Fibroblast of skin of left quadriceps (primary cell): ENCODE measurements at regions not wholly inside any gene's neighbourhood (a gene's known extent, or its start where the extent isn't known, plus 50 kb on each side); places are given as distances from the start of the nearest gene placed in this dataset.
"Not testable (repeated sequence)": the region's sequence is repeated elsewhere in the genome, so short reads cannot be mapped to it uniquely, and the experiment has no call there.

Source experiments
- DNase-seq, 2 experiments: peaks; one replicate each; pipeline ENCODE4 v3.0.0-alpha.2; 2013; ENCODE audit warnings: low read depth in 2 of 2

- DNase-seq: no peak
Measured at GRCh38 chr6:863831-864230, 170.9 kb upstream of the EXOC2 start.

GRCh38 chr6:863127-863526 is 170.2 kb upstream of the EXOC2 start:
- DNase-seq: not testable (repeated sequence)

GRCh38 chr6:859936-860335 is 167.0 kb upstream of the EXOC2 start:
- DNase-seq: no peak

DNA sequence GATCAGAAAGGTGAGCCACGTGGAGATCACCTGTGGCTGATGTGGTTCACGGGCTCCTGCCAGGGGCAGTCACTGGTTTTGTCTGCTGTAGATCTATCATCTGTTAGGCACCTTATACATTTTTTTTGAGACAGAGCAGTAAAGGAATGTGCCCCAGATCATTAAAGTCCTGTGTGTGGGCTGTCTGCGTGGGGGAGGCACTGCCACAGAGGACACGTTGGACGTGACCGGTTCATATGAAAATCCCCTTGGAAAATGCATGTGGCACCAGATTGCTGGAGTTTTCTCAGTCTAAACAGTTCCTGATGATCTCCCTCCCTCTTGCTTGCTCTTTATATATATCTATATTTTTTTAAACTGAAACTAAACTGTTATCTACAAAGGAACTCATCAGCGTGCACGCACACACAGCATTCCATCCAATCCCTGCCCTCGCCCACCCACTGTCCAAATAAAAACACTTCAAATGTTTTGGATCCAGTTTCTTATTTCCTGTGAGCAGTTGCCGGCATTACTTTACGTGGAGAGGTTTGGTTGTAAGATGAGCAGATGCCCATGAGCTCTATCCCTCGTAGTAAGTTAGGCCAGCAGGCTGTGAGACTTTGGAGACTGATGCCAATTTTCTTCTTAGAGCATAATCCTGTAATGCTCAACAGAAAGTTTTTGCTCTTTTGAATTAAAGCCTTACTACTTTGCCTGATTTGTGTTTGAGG is 161.6 kb upstream of the EXOC2 start:
- DNase-seq: no peak

GRCh38 chr6:852216-852615 is 159.3 kb upstream of the EXOC2 start:
- not testable (repeated sequence) for DNase-seq

DNA sequence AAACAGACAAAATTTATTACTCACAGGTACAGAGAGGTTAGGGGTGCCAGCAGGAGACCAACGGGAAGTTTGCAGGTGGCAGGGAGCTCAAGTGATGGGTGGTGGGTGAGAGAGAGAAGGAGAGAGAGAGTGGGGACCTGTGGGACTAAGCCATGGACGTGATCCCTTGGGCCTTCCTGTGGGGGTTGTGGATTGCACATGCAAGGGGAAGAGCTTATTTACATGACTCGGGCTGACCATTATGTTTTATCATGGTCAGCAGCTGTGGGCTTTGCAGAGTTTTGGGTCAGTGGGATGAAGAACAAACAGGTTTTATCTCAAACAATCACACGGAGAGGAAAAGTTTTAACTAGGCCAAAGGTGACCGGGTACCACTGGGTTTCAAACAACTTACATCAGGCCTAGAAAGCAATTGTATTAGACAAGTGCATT is 156.2 kb upstream of the EXOC2 start:
- DNase-seq: no peak

DNA sequence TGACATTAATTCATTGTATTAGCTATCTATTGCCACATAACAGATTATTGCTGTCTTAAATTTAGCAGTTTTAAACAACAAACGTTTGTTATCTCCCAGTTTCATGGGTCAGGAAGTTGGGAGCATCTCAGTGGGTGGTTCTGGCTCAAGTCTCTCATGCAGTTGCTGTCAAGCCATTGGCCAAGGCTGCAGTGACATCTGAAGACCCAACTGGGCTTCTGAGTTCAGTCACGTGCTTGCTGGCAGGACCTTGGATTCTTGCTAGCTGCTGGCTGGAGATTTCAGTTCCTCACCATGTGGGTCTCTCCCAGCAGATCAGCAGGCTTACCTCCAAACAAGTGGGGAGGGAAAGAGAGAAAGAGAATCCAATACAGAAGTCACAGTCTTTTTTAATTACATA is 152.6 kb upstream of the EXOC2 start:
- DNase-seq: no peak

DNA sequence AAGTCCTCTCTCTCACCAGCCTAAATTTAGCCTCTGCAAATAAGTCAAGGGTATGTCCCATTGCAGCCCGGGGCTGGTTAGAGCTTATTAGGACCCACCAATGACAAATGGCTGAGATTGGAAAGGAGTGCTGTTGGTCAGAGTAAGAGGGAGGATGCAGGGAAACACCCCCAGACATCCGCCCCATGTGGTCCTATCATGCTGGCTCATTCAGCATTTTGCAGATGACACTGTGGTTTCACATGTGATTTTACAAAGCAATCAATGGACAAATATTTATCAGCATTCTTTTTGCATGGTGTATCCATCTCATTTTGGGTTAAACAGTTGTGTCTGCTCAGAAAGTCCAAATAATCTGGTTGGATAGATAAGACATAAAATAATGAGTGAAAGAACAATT is 152.2 kb upstream of the EXOC2 start:
- DNase-seq: no peak

- no peak for DNase-seq
Measured at GRCh38 chr6:842141-842540, 149.2 kb upstream of the EXOC2 start.

DNA sequence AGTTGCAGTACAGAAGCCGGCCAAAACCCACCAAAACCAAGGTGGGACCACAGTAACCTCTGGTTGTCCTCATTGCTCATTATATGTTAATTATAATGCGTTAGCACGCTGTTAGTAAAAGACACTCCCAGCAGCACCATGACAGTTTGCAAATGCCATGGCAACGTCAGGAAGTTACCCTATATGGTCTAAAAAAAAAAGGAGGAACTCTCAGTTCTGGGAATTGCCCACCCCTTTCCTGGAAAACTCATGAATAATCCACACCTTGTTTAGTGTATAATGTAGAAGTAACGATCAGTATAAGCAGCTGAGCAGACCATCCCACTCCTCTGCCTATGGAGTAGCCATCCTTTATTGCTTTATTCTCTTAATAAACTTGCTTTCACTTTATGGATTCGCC is 148.6 kb upstream of the EXOC2 start:
- no peak for DNase-seq

GRCh38 chr6:839201-839600 is 146.3 kb upstream of the EXOC2 start:
- no peak for DNase-seq

- DNase-seq: no peak
Measured at GRCh38 chr6:837380-837779, 144.4 kb upstream of the EXOC2 start.

DNA sequence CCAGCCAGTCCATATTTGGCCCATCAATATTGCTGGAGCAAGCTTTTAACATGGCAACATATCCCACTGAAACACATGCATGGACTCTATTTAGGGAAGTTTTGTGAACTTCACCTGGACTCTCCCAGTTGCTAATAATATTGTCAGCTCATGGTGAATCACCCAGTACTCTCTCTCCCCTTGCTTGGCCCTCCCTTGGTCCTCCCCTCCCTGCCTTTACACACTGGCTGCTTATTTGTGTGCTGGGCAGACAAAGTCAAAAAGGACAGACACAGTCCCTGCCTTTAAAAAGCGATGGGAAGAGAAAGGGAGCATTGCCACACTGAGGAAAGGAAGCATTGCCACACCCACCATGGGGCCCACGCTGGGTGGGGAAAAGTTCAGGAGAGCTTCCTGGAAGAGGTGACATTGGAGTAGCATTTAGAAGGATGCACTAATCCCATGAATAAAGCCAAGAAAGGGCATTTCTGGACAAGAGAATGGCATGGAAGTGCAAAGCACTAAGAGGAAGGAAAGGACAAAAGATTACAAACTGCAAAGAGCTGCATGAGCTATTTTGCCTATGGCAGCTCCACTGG is 143.4 kb upstream of the EXOC2 start:
- no peak for DNase-seq

- no peak for DNase-seq
Measured at GRCh38 chr6:835476-836160, 142.7 kb upstream of the EXOC2 start.

DNA sequence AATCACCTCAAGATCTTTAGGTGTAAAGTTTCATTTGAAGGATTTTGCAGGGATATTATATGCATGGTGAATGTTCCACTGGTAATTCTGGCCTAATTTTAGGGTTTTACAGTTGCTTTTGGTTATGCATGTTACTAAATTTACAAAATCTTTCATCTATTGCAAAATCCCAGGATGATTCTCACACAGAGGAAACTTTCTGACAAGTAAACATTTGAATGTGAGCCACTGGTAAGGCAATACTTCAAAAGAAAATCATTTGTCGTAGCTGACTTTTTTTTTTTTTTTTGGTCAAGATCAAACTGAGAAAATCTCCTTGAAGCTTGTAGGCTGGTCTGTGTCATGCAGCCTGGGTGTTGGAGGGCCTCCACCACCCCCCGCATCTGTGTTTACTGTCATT is 141.9 kb upstream of the EXOC2 start:
- DNase-seq: no peak

DNA sequence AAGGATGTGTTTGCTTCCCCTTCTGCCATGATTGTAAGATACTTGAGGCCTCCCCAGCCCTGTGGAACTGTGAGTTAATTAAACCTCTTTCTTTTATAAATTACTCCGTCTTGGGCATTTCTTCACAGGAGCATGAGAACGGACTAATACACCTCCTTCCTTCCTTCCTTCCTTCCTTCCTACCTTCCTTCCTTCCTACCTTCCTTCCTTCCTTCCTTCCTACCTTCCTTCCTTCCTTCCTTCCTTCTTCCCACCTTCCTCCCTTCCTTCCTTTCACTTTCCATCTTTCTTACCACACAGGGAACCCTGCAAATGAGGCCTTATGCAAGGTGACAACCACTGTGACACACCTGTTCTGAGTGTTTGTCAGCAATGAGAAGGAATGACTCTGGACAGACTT is 141.3 kb upstream of the EXOC2 start:
- no peak for DNase-seq

DNA sequence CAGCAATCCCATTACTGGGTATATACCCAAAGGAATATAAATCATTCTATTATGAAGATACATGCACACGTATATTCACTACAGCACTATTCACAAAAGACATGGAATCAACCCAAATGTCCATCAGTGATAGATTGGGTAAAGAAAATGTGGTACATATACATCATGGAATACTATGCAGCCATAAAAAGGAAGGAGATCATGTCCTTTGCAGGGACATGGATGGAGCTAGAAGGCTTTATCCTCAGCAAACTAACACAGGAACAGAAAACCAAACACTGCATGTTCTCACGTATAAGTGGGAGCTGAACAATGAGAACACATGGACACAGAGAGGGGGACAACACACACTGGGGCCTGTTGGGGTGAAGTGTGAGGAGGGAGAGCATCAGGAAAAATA is 139.9 kb upstream of the EXOC2 start:
- not testable (repeated sequence) for DNase-seq

- no peak for DNase-seq
Measured at GRCh38 chr6:830667-831327, 137.9 kb upstream of the EXOC2 start.

GRCh38 chr6:829656-830055 is 136.7 kb upstream of the EXOC2 start:
- DNase-seq: no peak

DNA sequence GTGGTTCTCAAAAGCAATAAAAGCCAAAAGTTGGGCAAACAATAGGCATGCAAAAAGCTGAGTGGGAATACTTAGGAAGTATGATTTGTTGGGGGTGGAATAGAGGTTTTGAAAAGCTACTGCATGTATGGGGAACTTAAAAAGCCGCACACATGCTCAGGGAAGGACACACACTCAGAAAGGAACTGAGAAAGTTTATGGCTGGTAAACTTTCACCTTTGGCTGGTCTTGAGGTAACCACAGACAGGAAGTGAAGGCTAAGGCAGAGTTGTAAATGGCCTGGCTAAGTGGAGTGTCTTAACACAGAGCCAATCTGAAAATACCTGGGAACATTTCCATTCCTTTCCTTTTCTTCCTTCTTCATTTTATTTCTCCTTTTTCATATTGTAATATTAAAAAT is 134.5 kb upstream of the EXOC2 start:
- no peak for DNase-seq

GRCh38 chr6:819122-819521 is 126.2 kb upstream of the EXOC2 start:
- no peak for DNase-seq

GRCh38 chr6:818196-818595 is 125.3 kb upstream of the EXOC2 start:
- no peak for DNase-seq
